HFFc6 (cell line): ENCODE measurements at regions not wholly inside any gene's neighbourhood (a gene's known extent, or its start where the extent isn't known, plus 50 kb on each side); places are given as distances from the start of the nearest gene placed in this dataset.
A peak's percentile ranks its signal among the peaks of the same experiment; 100 is the strongest.
"Not testable (repeated sequence)": the region's sequence is repeated elsewhere in the genome, so short reads cannot be mapped to it uniquely, and the experiment has no call there.

Source experiments
- DNase-seq: peaks from one replicate; pipeline ENCODE4 v3.0.0-alpha.2; 2018
- H3K27ac Mint-ChIP-seq: 2 replicates; pipeline ENCODE4 v1.8.0; 2020; ENCODE audit warnings: mild to moderate bottlenecking, mixed read lengths
- H3K27me3 Mint-ChIP-seq: 2 replicates; pipeline ENCODE4 v1.8.0; 2021; ENCODE audit warnings: mild to moderate bottlenecking, moderate library complexity, mixed read lengths; ENCODE audit not compliant: insufficient read depth
- H3K36me3 Mint-ChIP-seq: 2 replicates; pipeline ENCODE4 v1.8.0; 2021; ENCODE audit warnings: low read depth, mixed read lengths
- H3K4me1 Mint-ChIP-seq: 2 replicates; pipeline ENCODE4 v1.8.0; 2020; ENCODE audit warnings: low read depth, mixed read lengths
- H3K4me3 Mint-ChIP-seq: 2 replicates; pipeline ENCODE4 v1.8.0; 2020; ENCODE audit warnings: mild to moderate bottlenecking, moderate library complexity, mixed read lengths
- H3K9me3 Mint-ChIP-seq: 2 replicates; pipeline ENCODE4 v1.8.0; 2020; ENCODE audit warnings: mild to moderate bottlenecking, mixed read lengths
- TF ChIP-seq, protein P1 (sequence below): fragments of 200-600 bp; sonication (generic); IDR thresholded peaks from 2 replicates; pipeline ENCODE4 v1.5.0; 2021; ENCODE audit warnings: antibody characterized with exemption, mild to moderate bottlenecking

DNA sequence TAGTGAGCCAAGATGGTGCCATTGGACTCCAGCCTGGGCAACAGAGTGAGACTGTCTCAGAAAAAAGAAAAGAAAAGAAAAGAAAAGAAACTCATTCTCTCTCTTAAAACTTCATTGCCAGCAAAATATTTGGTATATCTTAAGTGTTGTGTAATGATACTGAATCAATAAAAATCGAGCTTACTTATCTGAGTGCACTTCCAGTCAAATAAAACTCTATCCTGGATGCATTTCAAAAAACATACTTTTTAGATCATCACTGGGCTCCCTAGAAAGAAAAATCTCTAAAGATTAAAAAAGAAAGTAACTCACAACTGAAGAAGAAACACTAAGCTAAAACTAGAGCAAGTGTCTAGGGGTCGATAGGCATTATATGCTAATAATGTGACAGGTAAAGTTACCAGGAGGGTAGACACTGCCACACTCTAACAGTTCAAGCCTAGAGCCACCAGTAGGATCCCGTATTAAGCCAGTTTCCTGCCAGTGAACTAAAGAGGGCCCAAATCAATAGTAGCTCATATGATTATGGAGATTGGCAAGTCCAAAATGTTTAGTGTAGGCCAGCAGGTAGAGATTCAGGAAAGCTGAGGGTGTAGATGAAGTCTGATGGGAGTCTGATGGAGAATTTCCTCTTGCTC, 242.1 kb upstream of the CYRIA start:
- TF ChIP-seq, protein P1, sequence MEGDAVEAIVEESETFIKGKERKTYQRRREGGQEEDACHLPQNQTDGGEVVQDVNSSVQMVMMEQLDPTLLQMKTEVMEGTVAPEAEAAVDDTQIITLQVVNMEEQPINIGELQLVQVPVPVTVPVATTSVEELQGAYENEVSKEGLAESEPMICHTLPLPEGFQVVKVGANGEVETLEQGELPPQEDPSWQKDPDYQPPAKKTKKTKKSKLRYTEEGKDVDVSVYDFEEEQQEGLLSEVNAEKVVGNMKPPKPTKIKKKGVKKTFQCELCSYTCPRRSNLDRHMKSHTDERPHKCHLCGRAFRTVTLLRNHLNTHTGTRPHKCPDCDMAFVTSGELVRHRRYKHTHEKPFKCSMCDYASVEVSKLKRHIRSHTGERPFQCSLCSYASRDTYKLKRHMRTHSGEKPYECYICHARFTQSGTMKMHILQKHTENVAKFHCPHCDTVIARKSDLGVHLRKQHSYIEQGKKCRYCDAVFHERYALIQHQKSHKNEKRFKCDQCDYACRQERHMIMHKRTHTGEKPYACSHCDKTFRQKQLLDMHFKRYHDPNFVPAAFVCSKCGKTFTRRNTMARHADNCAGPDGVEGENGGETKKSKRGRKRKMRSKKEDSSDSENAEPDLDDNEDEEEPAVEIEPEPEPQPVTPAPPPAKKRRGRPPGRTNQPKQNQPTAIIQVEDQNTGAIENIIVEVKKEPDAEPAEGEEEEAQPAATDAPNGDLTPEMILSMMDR = no peak
- Mint-ChIP-seq H3K27me3 (no peaks in the 10 kb centered on the region), H3K27ac (no peak overlapping the region), H3K9me3 (peaks cover 22% of the 10 kb centered on the region), H3K36me3 (no peaks in the 10 kb centered on the region), H3K4me3 (no peak overlapping the region), H3K4me1 (no peaks in the 10 kb centered on the region)
- no peak for DNase-seq

DNA sequence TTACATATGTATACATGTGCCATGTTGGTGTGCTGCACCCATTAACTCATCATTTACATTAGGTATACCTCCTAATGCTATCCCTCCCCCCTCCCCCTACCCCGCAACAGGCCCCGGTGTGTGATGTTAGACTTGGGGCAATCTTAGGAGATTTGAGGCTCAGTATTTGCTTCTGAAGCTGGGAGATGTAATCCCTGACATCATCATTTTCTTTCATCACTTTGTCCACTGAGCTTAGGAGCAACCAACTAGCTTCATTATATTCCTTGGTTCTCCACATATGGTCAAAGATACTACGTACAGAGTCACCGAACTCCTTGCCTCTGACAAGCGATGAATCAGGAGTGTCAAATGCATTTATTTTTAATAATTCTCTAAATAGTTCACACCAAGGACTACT, 239.7 kb upstream of the CYRIA start:
- not testable (repeated sequence) for H3K36me3 Mint-ChIP-seq, H3K27ac Mint-ChIP-seq, H3K4me3 Mint-ChIP-seq, H3K27me3 Mint-ChIP-seq, H3K4me1 Mint-ChIP-seq, DNase-seq
- peaks cover 27% of the 10 kb centered on the region for H3K9me3 Mint-ChIP-seq

DNA sequence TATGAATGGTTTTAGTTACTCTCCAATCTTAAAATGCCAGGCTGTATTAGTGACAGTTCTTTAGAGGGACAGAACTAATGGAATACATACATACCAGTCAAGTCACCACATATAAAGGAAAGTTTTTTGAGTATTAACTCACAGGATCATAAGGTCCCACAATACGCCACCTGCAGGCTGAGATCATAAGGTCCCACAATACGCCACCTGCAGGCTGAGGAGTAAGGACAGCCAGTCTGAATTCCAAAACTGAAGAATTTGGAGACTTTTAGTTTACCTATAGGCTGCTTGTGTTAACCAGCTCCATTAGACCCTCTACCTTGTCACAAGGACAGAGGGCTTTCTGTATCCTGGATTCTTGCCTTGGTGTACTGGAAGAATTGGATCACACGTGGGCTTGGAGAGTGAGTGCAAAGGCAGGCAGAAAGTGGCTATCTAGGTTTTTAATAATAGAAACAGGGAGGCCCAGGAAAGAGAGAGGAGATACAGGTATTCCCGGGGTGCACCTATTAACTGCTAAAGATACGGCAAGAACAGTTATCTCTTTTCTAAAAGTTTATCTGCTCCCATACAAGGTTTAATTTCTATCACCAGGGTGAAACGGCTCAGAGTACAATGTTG, 234.9 kb upstream of the CYRIA start:
- no peak overlapping the region for H3K4me3 Mint-ChIP-seq
- no peaks in the 10 kb centered on the region for H3K27me3 Mint-ChIP-seq
- TF ChIP-seq, protein P1 = peak; percentile 38; the same call in 1 of the 2 replicates
- no peaks in the 10 kb centered on the region for H3K4me1 Mint-ChIP-seq
- peaks cover 11% of the 10 kb centered on the region for H3K9me3 Mint-ChIP-seq
- no peak for DNase-seq
- H3K36me3 Mint-ChIP-seq = no peaks in the 10 kb centered on the region
- no peak overlapping the region for H3K27ac Mint-ChIP-seq

DNA sequence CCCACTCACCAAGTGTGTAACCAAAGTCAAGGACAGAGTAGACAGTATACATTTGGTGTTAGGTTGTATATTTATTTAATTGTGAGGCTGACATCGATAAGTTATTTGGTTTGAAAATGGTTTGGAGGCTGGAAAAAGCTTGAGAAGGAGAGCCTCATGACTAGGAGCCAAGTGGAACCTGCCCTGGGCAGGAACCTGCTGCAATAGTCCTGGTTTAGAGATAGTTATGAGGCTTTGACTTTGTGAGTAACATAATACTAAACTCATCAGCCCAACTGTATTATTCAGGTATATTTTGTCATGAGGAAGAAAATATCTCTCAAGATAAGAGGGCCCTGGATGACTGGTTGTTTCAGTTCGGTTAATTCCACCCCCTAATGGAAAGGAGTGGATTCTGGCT, 234.3 kb upstream of the CYRIA start:
- no peaks in the 10 kb centered on the region for H3K36me3 Mint-ChIP-seq
- no peaks in the 10 kb centered on the region for H3K4me1 Mint-ChIP-seq
- no peaks in the 10 kb centered on the region for H3K27me3 Mint-ChIP-seq
- H3K9me3 Mint-ChIP-seq = peaks cover 11% of the 10 kb centered on the region
- no peak for DNase-seq
- no peak overlapping the region for H3K27ac Mint-ChIP-seq
- TF ChIP-seq, protein P1 = no peak
- H3K4me3 Mint-ChIP-seq = no peak overlapping the region

DNA sequence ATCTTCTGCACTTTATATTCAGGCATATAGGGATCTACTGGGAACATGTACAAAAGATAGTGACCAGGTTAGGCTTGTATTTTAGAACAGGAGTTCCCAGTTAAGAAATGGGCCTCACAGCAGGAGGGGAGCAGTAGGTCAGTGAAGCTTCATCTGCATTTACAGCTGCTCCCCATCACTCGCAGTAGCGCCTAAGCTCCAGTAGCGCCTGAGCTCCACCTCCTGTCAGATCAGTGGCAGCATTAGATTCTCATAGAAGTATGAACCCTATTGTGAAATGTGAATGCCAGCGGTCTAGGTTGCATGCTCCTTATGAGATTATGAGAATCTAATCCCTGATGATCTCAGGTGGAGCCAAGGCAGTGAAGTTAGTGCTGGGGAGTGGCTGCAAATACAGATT, 224.4 kb upstream of the CYRIA start:
- Mint-ChIP-seq H3K4me1 (no peaks in the 10 kb centered on the region), H3K27ac (no peak overlapping the region), H3K4me3 (no peak overlapping the region), H3K36me3 (no peaks in the 10 kb centered on the region), H3K27me3 (no peaks in the 10 kb centered on the region), H3K9me3 (peaks cover 38% of the 10 kb centered on the region)
- DNase-seq = no peak
- TF ChIP-seq, protein P1 = no peak

DNA sequence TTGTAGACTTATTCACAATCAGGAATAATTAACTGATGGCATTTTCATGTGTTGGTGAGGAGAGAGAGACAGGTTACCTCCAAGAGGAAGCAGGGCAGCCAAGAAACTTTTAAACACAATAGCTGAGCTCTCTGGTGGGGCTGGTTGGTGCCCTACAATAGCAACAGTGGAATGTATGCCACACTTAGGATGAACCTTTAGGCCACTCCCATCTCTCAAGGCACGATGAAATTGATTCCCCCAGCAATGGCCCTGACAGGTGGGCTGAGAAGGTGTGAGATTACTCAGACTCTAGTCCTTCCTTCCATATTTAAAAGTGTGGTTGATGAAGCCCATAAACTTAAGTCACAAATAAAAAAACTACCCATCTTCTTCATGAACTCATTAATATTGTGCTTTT, 219.4 kb upstream of the CYRIA start:
- TF ChIP-seq, protein P1 = no peak
- peaks cover 60% of the 10 kb centered on the region for H3K9me3 Mint-ChIP-seq
- no peaks in the 10 kb centered on the region for H3K36me3 Mint-ChIP-seq
- DNase-seq = no peak
- no peaks in the 10 kb centered on the region; the same call in 1 of the 2 replicates for H3K27me3 Mint-ChIP-seq
- H3K4me1 Mint-ChIP-seq = no peaks in the 10 kb centered on the region
- H3K4me3 Mint-ChIP-seq = no peak overlapping the region
- H3K27ac Mint-ChIP-seq = no peak overlapping the region
